ENCODE measurements at regions not wholly inside any gene's neighbourhood (a gene's known extent, or its start where the extent isn't known, plus 50 kb on each side); places are given as distances from the start of the nearest gene placed in this dataset.
"Not testable (repeated sequence)": the region's sequence is repeated elsewhere in the genome, so short reads cannot be mapped to it uniquely, and the experiment has no call there.

GRCh38 chrX:63581906-63582305 is 203.1 kb downstream of the ARHGEF9 start:
- DNase-seq (ENCODE audit: low read depth): no peak

- DNase-seq (ENCODE audit: low read depth): no peak
Measured at GRCh38 chrX:63581398-63581797, 203.6 kb downstream of the ARHGEF9 start.

- no peak for DNase-seq (ENCODE audit: low read depth)
Measured at GRCh38 chrX:63576533-63576932, 208.5 kb downstream of the ARHGEF9 start.

DNA sequence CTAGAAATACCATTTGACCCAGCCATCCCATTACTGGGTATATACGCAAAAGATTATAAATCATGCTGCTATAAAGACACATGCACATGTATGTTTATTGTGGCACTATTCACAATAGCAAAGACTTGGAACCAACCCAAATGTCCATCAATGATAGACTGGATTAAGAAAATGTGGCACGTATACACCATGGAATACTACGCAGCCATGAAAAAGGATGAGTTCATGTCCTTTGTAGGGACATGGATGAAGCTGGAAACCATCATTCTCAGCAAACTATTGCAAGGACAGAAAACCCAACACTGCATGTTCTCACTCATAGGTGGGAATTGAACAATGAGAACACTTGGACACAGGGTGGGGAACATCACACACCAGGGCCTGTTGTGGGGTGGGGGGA is 209.3 kb downstream of the ARHGEF9 start:
- DNase-seq (ENCODE audit: low read depth): not testable (repeated sequence)

DNA sequence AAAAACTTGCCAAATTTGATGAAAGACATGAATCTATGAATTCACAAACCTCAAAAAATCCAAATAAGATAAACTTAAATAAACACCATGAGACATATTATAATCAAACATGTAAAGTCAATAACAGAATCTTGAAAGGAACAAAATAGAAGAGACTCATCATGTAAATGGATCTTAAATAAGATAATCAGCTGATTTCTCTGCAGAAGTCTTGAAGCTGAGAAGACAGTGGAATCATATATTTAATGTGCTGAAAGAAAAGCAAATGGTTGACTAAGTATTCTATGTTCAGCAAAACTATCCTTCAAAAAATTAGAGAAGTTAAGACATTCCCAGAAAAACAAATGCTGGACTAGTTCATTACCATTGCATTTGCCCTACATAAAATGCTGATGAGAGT is 215.7 kb upstream of the SPIN4 start:
- DNase-seq (ENCODE audit: low read depth): no peak

DNA sequence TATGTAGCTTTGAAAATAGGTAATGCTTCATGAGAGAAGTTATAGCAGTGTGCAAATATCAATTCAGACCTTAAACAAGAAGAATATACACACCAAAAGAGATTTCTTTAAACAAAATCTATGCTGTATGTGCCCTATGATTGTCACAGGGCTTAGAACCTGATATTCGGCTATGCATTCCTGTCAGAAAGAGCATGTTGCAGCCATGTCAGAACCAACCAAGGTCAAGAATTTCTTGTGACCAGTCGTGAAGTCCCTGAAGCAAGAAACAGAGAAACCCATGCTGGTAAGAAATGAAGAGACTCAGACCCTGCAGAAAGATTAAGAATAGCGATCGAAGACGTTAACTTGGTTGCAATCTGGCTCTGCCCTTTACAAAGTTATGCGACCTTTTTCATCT is 210.3 kb upstream of the SPIN4 start:
- DNase-seq (ENCODE audit: low read depth): no peak

DNA sequence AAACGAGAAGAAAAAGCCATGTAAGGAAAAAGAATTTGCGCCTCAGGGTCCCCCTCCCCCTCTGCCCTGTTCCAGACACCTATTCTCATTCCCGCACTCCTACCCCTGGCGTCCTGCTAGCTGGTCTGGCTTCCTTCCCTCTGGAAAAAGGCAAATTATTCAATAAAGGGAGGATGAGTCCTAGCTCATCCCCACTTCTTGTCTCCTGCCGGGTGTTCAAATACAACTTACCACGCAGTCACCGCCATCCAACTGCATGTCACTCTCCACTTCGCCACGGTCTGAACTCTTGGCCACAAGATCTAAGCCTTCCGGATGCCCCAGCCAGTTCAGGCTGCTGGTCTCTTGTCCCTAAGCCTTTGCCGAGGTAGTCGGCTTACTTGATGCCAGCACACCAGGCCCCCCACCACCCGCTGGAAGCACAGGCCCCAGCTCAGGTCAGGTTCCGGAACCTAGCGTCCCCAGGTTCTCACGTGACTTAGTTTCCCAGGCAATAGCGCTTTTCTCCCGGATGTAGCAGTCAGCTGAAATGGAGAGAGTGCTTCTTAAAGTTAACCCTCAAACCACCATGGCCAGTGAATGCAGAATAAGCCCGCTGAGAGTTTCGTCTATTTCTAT is 209.6 kb upstream of the SPIN4 start:
- DNase-seq (ENCODE audit: low read depth): peak; percentile 13

GRCh38 chrX:63551856-63552255 is 200.7 kb upstream of the SPIN4 start:
- DNase-seq (ENCODE audit: low read depth): no peak

GRCh38 chrX:63530654-63531053 is 179.5 kb upstream of the SPIN4 start:
- no peak for DNase-seq (ENCODE audit: low read depth)

GRCh38 chrX:63529961-63530360 is 178.8 kb upstream of the SPIN4 start:
- DNase-seq (ENCODE audit: low read depth): no peak

- no peak for DNase-seq (ENCODE audit: low read depth)
Measured at GRCh38 chrX:63526863-63527262, 175.7 kb upstream of the SPIN4 start.

DNA sequence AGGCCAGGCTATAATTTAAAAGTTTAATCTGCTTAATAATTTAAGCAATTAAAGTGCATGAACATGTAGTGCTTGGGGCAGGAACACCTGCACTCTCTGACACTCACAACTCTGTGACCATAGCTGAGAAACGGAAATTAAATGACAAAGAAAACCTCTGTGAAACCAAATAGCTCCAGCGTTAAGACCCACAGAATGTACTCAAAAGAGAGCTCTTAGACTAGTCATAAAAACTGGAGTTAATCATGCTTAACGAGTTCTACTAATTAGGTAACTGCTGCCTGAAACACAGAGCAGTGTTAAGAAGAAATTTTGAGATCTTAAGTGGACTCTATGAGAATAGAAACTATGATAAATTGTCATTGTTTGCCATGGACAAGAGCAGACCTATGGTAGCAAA is 174.4 kb upstream of the SPIN4 start:
- DNase-seq (ENCODE audit: low read depth): no peak

DNA sequence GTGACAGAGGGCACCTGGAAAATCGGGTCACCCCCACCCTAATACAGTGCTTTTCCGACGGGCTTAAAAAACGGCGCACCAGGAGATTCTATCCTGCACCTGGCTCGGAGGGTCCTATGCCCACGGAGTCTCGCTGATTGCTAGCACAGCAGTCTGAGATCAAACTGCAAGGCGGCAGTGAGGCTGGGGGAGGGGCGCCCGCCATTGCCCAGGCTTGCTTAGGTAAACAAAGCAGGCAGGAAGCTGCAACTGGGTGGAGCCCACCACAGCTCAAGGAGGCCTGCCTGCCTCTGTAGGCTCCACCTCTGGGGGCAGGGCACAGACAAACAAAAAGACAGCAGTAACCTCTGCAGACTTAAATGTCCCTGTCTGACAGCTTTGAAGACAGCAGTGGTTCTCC is 168.2 kb upstream of the SPIN4 start:
- DNase-seq (ENCODE audit: low read depth): not testable (repeated sequence)

- DNase-seq (ENCODE audit: low read depth): no peak
Measured at GRCh38 chrX:63514569-63515080, 163.5 kb upstream of the SPIN4 start.

GRCh38 chrX:63513825-63514568 is 162.9 kb upstream of the SPIN4 start:
- DNase-seq (ENCODE audit: low read depth): no peak

DNA sequence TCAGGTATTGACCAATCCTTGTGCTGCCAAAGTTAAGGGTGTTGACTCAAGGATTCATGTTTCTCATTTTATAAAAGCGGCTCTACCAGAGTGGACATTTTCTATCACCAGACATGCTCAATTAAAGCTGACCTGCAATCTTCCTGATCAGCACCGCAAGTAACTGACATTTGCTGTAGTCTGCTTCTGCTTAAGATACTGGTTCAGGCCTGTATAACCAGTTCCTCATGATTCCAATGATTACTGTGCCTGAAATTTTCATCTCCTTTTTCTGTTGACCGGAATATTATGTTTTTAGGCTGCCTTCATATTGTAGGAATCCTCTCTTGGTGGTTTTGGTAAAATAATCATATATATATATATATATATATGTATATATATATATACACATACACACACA is 160.2 kb upstream of the SPIN4 start:
- DNase-seq (ENCODE audit: low read depth): no peak

- no peak for DNase-seq (ENCODE audit: low read depth)
Measured at GRCh38 chrX:63508668-63509067, 157.5 kb upstream of the SPIN4 start.

DNA sequence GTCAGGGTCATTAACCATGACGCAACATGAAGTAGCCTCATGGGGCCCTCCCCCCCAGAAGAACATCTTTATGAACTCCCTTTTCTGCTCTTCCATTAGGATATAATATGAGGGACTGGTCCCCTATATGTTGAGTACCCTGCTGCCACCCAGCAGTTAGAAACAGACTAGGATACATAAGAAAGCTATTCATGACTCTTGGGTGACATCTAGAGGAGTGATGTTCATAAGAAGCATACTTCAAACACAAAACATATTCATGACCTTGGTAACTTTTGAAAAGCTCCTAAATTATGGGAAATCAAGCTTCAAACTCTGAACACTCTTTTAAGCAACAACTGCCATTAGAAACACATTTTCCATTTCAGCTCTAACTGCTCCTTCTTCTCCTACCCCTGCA is 155.2 kb upstream of the SPIN4 start:
- DNase-seq (ENCODE audit: low read depth): no peak

DNA sequence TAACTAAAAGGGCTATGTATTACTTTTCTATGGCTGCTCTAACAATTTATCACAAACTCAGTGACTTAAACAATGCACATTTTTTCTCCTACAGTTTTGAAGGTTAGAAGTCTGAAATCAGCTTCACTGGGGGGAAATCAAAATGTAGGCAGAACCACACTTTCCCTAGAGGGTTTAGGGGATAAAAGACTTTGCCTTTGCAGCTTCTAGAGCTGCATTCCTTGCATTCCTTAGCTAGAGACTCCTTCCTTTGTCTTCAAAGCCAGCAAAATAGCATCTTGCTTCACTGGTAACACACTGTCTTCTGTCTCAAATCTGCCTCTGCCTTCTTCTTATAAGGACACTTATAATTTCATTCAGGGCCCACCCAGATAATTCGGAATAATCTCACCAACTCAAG is 152.4 kb upstream of the SPIN4 start:
- DNase-seq (ENCODE audit: low read depth): no peak

GRCh38 chrX:63488546-63489373 is 137.6 kb upstream of the SPIN4 start:
- DNase-seq (ENCODE audit: low read depth): no peak

DNA sequence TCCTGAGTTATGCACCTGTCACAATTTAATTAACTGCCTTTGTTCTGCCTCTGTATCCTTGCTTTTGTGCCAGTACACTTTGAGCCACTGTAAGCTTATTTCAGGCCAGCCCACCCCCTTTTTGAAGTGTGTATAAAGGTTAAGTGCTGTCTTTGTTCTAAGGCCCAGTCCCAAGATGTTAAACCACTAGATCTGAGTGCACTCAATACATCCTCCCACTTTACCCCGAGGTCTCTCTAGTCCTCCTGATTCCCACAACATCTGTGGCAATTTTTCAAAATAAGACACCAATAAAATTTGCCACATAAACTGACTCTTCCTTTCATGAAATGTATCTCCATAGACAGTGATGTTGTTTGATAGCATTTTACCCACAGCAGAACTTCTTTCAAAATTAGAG is 124.1 kb upstream of the SPIN4 start:
- no peak for DNase-seq (ENCODE audit: low read depth)

DNA sequence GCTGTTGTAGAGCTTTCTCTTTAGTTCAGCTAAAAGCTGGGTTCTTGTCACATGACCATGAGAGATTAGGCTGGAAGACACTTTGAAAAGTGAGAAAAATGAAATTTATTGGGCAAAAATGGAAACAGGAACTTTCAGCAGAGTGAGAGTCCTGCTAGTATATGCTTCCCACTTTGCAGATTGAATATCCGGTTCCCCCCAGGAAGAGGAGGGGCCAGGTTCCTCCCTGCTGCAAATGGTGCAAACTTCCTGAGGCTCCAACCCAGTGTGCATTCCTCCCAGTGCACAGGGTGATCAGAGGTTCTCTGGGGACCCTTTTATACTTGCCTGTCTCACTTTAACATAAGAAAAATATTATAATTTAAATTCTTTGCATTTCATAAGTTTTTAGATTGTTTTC is 119.9 kb upstream of the SPIN4 start:
- DNase-seq (ENCODE audit: low read depth): no peak

DNA sequence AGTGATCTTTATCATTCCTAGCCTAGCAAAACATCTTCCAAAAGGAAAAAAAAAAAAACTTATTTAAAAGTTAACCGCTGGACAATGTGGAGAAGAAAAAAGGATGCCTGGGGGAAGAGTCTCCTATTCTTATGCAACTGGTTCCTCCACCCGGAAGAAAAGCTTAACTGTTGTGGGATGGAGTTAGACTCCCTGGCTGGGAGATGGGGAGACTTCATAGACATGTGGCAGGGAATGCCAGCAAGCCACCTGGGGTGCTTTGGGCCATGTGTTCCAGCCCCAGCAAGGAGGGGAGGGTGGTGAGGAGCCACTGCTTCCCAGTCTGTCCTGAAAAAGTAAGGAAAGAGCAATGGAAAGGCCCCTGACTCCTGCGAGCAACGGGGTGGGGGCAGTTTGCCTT is 119.4 kb upstream of the SPIN4 start:
- DNase-seq (ENCODE audit: low read depth): no peak
